ENCODE measurements at regions not wholly inside any gene's neighbourhood (a gene's known extent, or its start where the extent isn't known, plus 50 kb on each side); places are given as distances from the start of the nearest gene placed in this dataset.

DNA sequence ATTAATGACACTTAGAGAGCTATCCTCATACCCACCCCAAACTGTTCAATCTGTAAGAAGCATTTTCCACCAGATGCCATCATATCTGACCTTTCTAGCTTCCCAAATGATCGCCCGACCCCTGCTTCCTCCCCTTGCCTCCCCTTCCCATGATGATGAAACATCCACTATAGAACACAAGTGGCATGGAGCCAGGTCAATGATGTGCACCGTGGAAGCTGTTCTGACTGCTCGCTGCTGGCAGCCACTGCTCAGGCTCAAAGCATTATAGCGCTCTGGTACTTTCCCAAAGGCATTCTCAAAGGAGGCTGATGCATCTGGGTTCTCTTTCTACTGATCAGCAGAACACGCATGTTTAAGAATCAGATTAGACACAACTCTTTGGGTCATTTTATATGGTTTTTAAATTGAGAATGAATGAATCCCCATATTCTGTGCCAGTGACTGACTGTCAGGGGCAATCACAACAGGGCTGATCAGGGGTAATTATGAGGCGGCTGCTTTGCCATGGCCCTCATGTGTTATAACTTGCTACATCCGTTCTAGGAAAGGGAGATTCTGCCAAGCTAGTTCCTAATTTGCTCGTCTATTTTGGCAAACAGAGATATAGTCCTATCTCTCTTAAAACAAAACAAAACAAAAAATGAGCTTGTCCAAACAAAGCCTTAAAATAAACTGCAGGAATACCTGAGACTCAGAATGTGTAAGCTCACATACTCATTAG, 343.7 kb downstream of the ENC1 start:
- no peak for TF ChIP-seq POLR2A (IDR thresholded peaks at IDR 0.05)
- TF ChIP-seq, protein P1, sequence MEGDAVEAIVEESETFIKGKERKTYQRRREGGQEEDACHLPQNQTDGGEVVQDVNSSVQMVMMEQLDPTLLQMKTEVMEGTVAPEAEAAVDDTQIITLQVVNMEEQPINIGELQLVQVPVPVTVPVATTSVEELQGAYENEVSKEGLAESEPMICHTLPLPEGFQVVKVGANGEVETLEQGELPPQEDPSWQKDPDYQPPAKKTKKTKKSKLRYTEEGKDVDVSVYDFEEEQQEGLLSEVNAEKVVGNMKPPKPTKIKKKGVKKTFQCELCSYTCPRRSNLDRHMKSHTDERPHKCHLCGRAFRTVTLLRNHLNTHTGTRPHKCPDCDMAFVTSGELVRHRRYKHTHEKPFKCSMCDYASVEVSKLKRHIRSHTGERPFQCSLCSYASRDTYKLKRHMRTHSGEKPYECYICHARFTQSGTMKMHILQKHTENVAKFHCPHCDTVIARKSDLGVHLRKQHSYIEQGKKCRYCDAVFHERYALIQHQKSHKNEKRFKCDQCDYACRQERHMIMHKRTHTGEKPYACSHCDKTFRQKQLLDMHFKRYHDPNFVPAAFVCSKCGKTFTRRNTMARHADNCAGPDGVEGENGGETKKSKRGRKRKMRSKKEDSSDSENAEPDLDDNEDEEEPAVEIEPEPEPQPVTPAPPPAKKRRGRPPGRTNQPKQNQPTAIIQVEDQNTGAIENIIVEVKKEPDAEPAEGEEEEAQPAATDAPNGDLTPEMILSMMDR (IDR thresholded peaks at IDR 0.05) = no peak
- no peaks in the 10 kb centered on the region for H3K27me3 ChIP-seq
- DNase-seq = no peak
- H3K27ac ChIP-seq = no peak overlapping the region
- H3K36me3 ChIP-seq = no peaks in the 10 kb centered on the region
- no peaks in the 10 kb centered on the region for H3K4me1 ChIP-seq
- no peaks in the 10 kb centered on the region for H3K9me3 ChIP-seq
- no peak overlapping the region for H3K4me3 ChIP-seq
- intact Hi-C loops (cut with DNase I; ENCODE audit: low total_unique reads) = no loop called here

DNA sequence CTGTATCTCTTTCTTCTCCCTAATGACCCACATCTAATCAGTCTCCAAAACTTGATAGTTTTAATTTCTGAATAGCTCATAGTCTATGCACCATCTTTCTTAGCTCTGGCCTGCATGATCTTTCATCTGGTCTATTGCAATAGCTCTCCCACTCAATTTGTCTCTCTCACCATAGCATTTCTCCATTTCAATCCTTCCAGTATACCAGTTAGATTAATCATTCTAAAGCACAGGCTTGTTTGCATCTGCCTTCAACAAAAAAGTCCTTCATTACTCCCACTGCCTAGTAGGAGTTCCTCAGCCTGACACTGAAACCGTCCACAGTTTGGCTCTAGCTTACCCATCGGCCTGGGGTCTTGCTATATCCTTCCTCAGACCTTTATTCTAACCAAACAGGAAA, 344.9 kb downstream of the ENC1 start:
- DNase-seq = no peak
- H3K36me3 ChIP-seq = no peaks in the 10 kb centered on the region
- no peaks in the 10 kb centered on the region for H3K4me1 ChIP-seq
- H3K9me3 ChIP-seq = no peaks in the 10 kb centered on the region
- H3K4me3 ChIP-seq = no peak overlapping the region
- no peaks in the 10 kb centered on the region for H3K27me3 ChIP-seq
- intact Hi-C loops (cut with DNase I; ENCODE audit: low total_unique reads) = no loop called here
- H3K27ac ChIP-seq = no peak overlapping the region
- TF ChIP-seq, protein P1 (IDR thresholded peaks at IDR 0.05) = no peak
- TF ChIP-seq POLR2A (IDR thresholded peaks at IDR 0.05) = no peak

DNA sequence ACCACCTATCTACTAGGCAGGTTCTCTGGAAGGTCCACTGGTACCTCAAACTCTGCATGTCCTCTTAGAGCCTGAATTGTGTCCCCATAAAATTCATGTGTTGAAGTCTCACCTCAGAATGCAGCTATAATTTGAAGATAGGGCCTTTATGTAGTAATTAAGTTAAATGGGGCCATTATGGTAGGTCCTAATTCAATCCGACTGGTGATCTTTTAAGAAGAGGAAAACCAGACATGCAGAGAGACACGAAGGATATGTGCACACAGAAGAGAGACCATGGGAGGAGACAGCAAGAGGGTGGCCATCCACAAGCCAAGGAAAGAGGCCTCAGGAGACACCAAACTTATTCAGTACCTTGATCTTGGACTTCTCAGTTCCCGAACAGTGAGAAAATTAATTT, 345.4 kb downstream of the ENC1 start:
- Histone ChIP-seq H3K27ac (no peak overlapping the region), H3K4me1 (no peaks in the 10 kb centered on the region), H3K9me3 (no peaks in the 10 kb centered on the region), H3K27me3 (no peaks in the 10 kb centered on the region), H3K36me3 (no peaks in the 10 kb centered on the region), H3K4me3 (no peak overlapping the region)
- TF ChIP-seq POLR2A (IDR thresholded peaks at IDR 0.05) = no peak
- TF ChIP-seq, protein P1 (IDR thresholded peaks at IDR 0.05) = no peak
- no peak for DNase-seq
- intact Hi-C loops (cut with DNase I; ENCODE audit: low total_unique reads) = no loop called here

DNA sequence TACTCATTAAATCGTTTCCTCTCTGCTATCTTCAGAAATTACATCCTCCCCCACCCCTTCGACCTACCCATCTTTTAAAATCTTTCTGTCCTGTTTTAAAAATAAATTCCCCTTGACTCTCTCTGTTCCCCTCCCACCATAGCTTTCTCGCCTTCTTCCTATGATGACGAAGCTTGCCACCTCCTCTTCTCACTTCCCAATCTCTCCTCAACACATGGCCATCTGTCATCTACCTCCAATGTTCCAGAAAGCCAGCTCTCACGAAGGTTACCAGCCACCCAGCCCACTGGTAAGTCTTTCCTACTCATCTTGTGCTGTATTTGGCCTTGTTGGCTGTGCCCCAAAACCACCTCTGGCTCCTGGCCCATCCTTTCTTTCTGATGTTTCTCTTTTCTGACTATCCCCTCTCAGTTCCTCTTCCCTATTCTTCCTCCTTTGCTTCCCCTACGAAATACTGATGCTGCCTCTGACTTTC, 346.3 kb downstream of the ENC1 start:
- Histone ChIP-seq H3K4me1 (no peaks in the 10 kb centered on the region), H3K27me3 (no peaks in the 10 kb centered on the region), H3K9me3 (no peaks in the 10 kb centered on the region), H3K27ac (no peak overlapping the region), H3K36me3 (no peaks in the 10 kb centered on the region), H3K4me3 (no peak overlapping the region)
- DNase-seq = no peak
- intact Hi-C loops (cut with DNase I; ENCODE audit: low total_unique reads) = no loop called here
- TF ChIP-seq, protein P1 (IDR thresholded peaks at IDR 0.05) = no peak
- no peak for TF ChIP-seq POLR2A (IDR thresholded peaks at IDR 0.05)

DNA sequence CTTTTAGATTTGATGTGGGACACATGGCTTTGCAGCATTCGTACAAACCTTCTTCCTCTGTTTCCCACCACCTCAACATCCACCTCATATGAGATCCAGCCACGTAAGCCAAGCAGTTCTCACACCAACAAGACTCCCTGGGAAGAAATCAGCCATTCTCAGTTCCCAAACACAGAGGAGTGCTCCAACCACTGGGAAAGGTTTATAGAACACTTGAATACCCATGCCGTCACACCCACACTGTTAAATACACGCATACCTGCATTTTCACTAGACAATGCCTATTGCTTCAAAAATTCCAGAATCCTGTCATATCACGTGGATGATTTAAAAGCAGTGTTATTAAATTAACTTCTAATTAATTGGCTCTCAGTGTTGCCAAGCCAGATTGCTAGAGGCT, 347.3 kb downstream of the ENC1 start:
- H3K4me1 ChIP-seq = no peaks in the 10 kb centered on the region
- no peak overlapping the region for H3K4me3 ChIP-seq
- no peaks in the 10 kb centered on the region for H3K27me3 ChIP-seq
- DNase-seq = no peak
- no peak overlapping the region for H3K27ac ChIP-seq
- no peaks in the 10 kb centered on the region for H3K36me3 ChIP-seq
- intact Hi-C loops (cut with DNase I; ENCODE audit: low total_unique reads) = no loop called here
- H3K9me3 ChIP-seq = no peaks in the 10 kb centered on the region
- TF ChIP-seq POLR2A (IDR thresholded peaks at IDR 0.05) = no peak
- TF ChIP-seq, protein P1 (IDR thresholded peaks at IDR 0.05) = no peak

Measured in uterus (tissue), 3 donors.